Ovary (tissue), 3 donors: ENCODE measurements at regions not wholly inside any gene's neighbourhood (a gene's known extent, or its start where the extent isn't known, plus 50 kb on each side); places are given as distances from the start of the nearest gene placed in this dataset.

Source experiments
- EP300 ChIP-seq: sonication (generic); formaldehyde crosslinking; IDR thresholded peaks from one replicate; pipeline ENCODE4 v1.6.1; 2017; ENCODE audit warnings: antibody characterized with exemption
- POLR2A ChIP-seq: fragments of 450-650 bp; IDR thresholded peaks from one replicate; pipeline ENCODE4 v1.6.1; 2017; ENCODE audit warnings: antibody characterized with exemption, mild to moderate bottlenecking, moderate library complexity
- TF ChIP-seq, protein P1 (sequence below), 3 donors: fragments of 450-650 bp in 2 of 3; fragments of 200-600 bp in 1 of 3; IDR thresholded peaks; one replicate each; pipeline versions ENCODE4 v1.5.1 to v1.8.0; 2016 to 2022; ENCODE audit warnings: antibody characterized with exemption in 3 of 3, mild to moderate bottlenecking in 1 of 3
- donor health status: DM: no; HTN: no; CAD: no.

DNA sequence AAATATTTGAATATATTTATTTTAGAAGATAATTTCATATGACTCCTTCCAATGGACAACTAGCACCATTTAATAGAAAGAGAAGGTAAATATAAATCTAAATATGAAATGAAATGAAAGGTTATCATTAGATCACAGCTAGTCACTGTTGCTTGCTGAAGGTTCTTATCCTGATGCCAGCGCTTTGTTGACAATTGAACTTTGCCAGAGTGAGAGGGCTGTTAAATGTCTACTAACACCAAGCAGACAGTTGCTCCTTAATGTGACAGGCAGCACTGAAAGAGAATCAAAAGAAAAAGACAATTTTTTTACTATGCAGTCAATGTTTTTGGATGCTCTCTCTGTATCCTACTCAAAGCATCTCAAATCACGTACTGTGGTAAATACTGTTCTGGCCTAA, 152.6 kb upstream of the SEMA6A start:
- TF ChIP-seq, protein P1, sequence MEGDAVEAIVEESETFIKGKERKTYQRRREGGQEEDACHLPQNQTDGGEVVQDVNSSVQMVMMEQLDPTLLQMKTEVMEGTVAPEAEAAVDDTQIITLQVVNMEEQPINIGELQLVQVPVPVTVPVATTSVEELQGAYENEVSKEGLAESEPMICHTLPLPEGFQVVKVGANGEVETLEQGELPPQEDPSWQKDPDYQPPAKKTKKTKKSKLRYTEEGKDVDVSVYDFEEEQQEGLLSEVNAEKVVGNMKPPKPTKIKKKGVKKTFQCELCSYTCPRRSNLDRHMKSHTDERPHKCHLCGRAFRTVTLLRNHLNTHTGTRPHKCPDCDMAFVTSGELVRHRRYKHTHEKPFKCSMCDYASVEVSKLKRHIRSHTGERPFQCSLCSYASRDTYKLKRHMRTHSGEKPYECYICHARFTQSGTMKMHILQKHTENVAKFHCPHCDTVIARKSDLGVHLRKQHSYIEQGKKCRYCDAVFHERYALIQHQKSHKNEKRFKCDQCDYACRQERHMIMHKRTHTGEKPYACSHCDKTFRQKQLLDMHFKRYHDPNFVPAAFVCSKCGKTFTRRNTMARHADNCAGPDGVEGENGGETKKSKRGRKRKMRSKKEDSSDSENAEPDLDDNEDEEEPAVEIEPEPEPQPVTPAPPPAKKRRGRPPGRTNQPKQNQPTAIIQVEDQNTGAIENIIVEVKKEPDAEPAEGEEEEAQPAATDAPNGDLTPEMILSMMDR (IDR thresholded peaks at IDR 0.05) = no peak
- TF ChIP-seq EP300 (no peak), POLR2A (no peak)
